ENCODE measurements at regions not wholly inside any gene's neighbourhood (a gene's known extent, or its start where the extent isn't known, plus 50 kb on each side); places are given as distances from the start of the nearest gene placed in this dataset.

DNA sequence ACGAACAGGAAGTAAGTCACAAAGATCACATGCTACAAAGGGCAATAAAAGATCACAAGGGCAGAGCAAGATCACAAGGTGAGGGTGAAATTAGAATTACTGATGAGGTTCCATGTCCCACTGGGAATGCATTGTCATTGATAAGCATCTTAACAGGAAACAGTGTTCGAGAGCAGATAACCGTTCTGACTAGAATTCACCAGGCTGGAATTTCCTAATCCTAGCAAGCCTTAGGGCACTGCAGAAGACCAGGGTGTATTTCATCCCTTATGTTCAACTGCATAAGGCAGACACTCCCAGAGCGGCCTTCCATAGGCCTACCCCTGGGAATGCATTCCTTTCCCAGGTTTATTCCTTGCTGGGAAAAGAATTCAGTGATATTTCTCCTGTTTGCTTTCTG, 980.6 kb upstream of the LCORL start:
- DNase-seq = no peak

GRCh38 chr4:18999595-18999994, 978.0 kb upstream of the LCORL start:
- no peak for DNase-seq

DNA sequence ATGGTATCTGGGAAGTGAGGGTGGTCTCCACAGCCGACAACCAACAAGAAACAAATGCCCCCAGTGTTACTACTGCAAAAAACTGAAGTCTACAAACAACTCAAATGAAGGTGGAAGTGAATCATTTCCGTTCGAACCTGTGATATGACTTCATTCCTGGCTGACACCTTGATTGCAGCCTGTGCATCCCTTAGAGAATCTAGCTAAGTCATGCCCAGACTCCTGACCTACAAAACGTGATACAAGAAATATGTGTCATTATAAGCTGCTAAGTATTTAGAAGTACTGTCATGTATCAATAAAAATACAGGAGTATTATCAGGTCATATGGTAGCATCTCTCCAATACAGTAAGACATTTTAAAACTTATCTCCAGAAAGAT, 959.7 kb upstream of the LCORL start:
- DNase-seq = no peak

DNA sequence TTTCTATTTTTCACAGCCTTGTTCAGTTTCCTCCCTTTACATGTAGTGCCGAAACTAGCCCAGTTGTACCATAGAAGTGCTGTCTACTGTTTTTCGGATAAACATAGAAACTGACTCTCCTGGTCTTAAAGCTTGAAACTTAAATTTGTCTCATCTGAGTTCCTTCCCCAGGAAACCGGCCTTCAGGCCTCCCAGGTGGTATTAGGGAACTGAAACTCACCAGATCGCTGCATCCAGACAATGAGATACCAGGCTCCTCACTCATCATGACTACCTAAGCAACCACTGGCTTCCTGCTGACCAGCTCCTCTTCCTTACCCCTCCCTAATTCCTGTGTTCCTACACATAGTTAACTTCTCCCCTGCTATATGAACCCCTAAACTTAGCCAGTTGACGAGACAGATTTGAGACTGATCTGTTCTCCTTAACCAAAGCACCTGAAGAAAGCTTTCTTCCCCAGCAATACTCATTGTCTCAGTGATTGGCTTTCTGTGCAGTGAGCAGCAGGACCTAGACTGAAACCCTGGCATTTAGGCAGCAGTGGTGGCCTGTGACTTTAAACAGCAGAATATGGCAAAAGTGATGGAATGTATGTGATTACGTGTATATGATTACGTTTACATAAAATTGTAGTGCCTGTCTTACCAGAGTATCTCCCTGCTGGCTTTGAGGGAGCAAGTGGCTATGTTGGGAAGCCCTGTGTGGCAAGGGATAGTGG, 959.1 kb upstream of the LCORL start:
- no peak for DNase-seq

- no peak for DNase-seq
These were observed 955.3 kb upstream of the LCORL start for GRCh38 chr4:18976884-18977283.

- no peak for DNase-seq
These were observed 954.6 kb upstream of the LCORL start for GRCh38 chr4:18975916-18976808.

DNA sequence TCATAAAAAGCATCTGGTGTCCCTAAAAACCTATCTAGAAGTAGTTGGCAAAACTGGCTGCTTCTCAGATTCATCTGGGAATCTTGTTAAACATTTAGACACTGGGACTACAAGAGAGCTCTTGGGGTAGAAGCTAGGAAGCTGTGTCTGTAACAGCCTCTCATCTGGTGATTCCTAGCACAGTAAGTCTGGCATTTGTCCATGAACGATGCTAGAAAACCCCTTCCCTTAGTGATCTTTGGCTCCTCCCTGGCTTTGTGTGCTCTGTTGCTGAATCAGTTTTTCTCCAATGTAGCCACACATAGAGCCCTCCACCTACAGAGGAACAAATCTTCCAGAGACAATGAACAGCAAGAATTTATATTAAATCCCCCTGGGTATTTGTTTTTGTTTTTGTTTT, 951.7 kb upstream of the LCORL start:
- DNase-seq = no peak

DNA sequence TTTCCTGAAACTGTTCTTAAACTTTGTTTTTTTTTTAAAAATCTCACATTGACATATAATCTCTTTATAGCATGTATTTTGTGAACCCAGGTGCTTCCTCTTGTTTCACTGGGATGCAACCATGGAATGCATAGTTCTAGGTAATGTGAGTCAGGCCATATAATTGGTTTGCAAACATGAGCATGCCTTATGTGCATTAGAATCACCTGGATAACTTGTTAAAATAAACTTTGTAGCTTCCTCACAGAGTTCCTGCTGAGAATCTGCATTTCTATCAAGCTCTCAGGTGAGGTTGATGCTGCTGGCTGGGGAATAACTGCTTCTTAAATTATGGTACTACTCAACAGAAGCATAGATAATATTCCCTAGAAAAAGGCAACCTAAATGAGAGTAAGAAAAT, 940.3 kb upstream of the LCORL start:
- DNase-seq = no peak

DNA sequence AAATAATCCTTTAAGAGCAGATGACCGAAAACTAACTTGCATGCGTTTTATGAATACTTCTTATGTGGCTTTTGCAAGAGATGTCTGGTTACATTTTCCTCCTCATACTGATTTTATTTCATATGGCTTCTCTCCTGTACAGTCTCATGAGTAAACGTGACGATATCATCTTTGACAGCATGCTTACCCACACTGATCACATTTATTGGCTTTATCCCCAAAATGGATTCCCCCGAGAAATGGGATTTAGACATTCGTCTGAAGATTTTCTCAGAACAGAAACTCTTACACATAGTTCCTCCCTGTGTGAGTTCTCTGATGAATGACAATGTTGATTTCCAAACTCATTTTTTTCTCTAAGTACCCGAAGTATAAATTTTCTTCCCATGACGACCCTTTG, 939.7 kb upstream of the LCORL start:
- no peak for DNase-seq

- no peak for DNase-seq
These were observed 936.2 kb upstream of the LCORL start for GRCh38 chr4:18957716-18958115.

DNA sequence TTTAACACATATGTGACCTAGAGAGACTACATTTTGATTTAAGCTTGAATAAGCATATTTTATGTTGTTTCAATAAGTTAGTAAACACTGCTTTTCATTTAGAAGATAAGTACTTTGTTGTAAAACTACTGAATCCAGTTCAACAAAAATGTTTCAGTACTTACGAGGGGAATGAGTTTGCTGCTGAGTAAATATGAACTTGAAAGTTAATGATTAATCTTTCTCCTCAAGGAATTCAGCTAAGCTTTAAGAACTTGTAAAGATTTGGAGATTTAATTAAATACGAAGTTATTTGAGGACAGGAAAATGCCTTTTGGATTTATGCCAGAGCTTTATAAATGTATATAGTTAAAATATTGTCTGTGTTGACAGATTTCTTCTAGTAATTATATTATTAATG, 933.0 kb upstream of the LCORL start:
- DNase-seq = no peak

GRCh38 chr4:18953613-18954012, 932.1 kb upstream of the LCORL start:
- DNase-seq = no peak

- DNase-seq = no peak
These were observed 923.9 kb upstream of the LCORL start for GRCh38 chr4:18945464-18945863.

GRCh38 chr4:18942874-18943273, 921.3 kb upstream of the LCORL start:
- DNase-seq = no peak

DNA sequence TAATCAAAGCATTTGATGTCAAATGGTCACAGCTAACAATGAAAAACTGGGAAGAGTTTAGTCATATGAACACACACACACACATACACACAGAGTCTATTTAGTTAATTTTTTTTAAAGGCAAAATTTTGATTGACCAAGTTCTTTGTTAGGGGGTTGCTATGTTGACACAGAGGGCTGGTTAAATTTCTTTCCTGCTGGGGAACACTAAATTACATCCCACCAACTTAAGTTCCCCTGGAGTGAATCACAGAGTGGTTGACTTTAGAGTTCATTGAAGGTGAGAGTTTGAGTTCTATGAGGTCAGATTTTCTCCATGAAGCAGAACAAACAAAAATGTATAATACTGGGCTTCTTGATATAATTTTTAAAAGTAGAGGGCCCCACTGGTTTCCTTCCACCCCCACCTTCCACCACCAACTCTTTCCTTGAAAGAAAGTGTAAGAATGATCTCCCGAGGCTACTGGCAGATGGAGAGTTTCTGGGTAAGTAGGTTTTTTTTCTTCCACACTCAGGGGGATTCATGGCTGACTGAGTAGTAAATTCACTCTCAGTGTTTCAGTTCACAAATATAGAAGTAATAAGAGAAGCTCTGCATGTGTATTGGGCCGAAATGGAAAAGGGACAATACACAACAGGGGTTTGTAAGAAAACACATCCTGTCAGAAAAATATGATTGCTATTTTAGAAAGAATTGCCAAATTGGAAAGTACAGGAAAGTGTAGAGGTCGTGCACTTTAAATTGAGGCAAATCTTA, 917.0 kb upstream of the LCORL start:
- no peak for DNase-seq

GRCh38 chr4:18937746-18938145, 916.2 kb upstream of the LCORL start:
- no peak for DNase-seq

GRCh38 chr4:18937080-18937479, 915.5 kb upstream of the LCORL start:
- DNase-seq = no peak

DNA sequence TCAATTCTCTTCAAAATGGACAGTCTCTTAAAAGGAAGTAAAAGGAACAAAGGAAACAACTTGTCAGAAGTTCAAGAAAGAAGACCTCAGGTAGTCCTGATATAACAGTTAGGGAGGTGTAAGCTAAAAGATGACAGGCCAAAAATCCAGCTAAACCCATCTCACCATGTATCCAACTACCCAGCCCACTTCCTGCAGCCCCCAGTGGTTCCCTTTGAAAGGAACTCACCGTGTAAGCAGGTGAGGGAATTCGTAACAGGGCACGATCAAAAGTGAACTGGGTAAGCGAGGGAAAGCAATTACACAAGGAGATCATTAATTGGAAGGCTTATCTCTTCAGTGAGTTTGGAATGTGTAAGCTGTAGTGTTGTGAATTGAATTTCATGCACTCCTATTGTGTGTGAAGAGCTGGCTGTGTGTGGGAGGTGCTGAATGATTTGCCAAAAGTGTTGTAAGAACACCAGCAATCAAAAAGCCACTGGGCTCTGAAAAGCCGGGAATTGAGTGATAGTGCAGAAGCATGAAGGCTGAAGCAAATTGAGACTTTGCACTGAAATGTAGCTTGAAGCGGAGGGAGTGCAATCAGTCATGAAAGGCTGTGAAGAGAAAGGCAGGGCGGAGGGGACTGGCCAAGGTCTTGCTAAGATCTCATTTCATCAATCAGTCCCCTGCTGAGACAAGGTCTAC, 914.2 kb upstream of the LCORL start:
- DNase-seq = no peak

DNA sequence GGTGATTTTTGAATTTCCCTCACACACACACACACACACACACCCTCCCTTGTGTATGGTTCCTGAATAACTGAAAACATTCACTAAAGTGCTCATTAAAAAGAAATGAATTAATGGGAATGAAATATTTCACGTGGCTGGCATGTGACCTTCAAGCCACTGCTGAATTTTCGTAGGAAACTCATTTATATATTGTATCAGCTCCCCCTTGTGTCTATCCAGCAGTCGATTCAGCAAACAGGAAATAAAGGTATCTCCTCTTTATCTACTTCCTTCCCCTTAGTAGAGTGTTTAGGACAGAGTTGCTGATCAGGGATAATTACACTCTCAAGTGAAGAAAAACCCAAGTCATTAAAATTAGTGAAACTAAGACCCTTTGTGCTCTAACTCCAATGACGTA, 912.6 kb upstream of the LCORL start:
- DNase-seq = no peak

- DNase-seq = no peak
These were observed 911.3 kb upstream of the LCORL start for GRCh38 chr4:18932730-18933339.

DNA sequence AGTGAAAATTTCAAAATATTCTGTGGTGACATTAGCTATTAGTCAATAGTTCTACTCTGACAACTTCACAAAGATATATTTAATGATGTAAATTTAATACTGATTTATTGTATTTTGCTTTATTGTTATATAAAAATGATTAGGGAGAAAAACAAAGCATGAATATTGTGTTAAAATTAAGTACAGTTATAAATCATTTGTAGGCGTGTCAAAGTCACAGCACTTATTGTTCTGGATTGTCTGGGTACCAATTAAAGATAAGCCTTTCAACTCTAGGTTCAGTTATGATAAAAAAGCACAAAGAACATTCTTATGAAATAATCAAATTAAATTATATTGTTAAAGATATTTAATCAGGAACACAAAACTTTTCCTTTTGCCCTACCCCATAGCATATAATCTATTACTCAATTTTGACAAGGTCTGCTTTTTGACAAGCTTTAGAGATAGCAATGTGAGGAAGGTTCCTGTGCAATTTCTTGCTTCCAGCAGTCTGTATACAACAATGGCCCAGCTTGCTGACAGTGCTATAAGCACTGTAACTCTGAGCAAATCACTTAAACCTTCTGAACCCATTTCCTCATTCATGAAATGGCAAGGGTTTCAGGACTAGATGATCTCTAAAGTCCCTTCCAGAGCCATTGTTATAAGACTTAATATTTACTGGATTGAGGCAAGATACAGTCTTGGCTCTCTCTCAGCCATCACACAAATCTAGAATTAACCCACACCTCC, 910.3 kb upstream of the LCORL start:
- no peak for DNase-seq

GRCh38 chr4:18930487-18930886, 908.9 kb upstream of the LCORL start:
- DNase-seq = no peak

All from CD4-positive, alpha-beta T cell treated with Interleukin-17A for 4 hours (primary cell).